Caco-2 (cell line): ENCODE measurements at regions not wholly inside any gene's neighbourhood (a gene's known extent, or its start where the extent isn't known, plus 50 kb on each side); places are given as distances from the start of the nearest gene placed in this dataset.

Experiments
- BruUV-seq: library from RNA; stranded (reverse); fragments of 400-500 nt; replicated peaks from 2 replicates; lab custom pipeline; 2021; lab: Mats Ljungman, UMichigan
- CTCF ChIA-PET: fragments of 300-600 bp; sonication (Branson Sonifier 250); formaldehyde crosslinking; loops from one replicate; lab custom pipeline; 2022; ENCODE audit warnings: antibody characterized with exemption; lab: Charles Lee
- POLR2A ChIA-PET: fragments of 300-600 bp; sonication (Branson Sonifier 250); formaldehyde crosslinking; loops from one replicate; lab custom pipeline; 2022; ENCODE audit warnings: antibody characterized with exemption; lab: Charles Lee
- DNase-seq, 2 experiments: peaks; one replicate each; pipeline versions ENCODE4 v3.0.0 to v3.0.0-alpha.2; 2020 to 2022
- H3K27me3 ChIP-seq: replicated peaks from 2 replicates; pipeline ENCODE4 v1.6.0; 2011; ENCODE audit warnings: low read length; ENCODE audit not compliant: control insufficient read depth, insufficient read depth
- H3K36me3 ChIP-seq: 2 replicates; pipeline ENCODE4 v1.5.1; 2011; ENCODE audit warnings: low read length; ENCODE audit not compliant: control insufficient read depth, insufficient read depth
- H3K4me1 ChIP-seq: fragments of 250-450 bp; sonication (Bioruptor Pico); 2 replicates; pipeline ENCODE4 v1.5.1; 2020; ENCODE audit warnings: mild to moderate bottlenecking
- H3K4me3 ChIP-seq: 2 replicates; pipeline ENCODE4 v1.5.1; 2011; ENCODE audit warnings: low read depth, mild to moderate bottlenecking, control low read depth, low read length
- H3K9me3 ChIP-seq: fragments of 250-450 bp; sonication (Bioruptor Pico); 2 replicates; pipeline ENCODE4 v1.5.1; 2020; ENCODE audit warnings: mild to moderate bottlenecking, moderate library complexity
- H3K27ac Mint-ChIP-seq: one replicate; pipeline ENCODE4 v1.8.0; 2022; ENCODE audit warnings: mixed read lengths; ENCODE audit not compliant: unreplicated experiment
- H3K27me3 Mint-ChIP-seq: one replicate; pipeline ENCODE4 v1.8.0; 2022; ENCODE audit warnings: mixed read lengths; ENCODE audit not compliant: insufficient read depth, unreplicated experiment
- H3K36me3 Mint-ChIP-seq: one replicate; pipeline ENCODE4 v1.8.0; 2022; ENCODE audit warnings: mild to moderate bottlenecking, mixed read lengths; ENCODE audit not compliant: insufficient read depth, unreplicated experiment
- H3K4me1 Mint-ChIP-seq: one replicate; pipeline ENCODE4 v1.8.0; 2022; ENCODE audit warnings: low read depth, mixed read lengths; ENCODE audit not compliant: unreplicated experiment
- H3K4me3 Mint-ChIP-seq: one replicate; pipeline ENCODE4 v1.8.0; 2022; ENCODE audit warnings: mild to moderate bottlenecking, moderate library complexity, mixed read lengths; ENCODE audit not compliant: unreplicated experiment
- H3K9me3 Mint-ChIP-seq: one replicate; pipeline ENCODE4 v1.8.0; 2022; ENCODE audit warnings: mixed read lengths; ENCODE audit not compliant: unreplicated experiment
- intact Hi-C: fragments of 100-400 bp; cut with micrococcal nuclease; formaldehyde crosslinking; loops from one replicate; pipeline ENCODE4 v1.10.0; 2022; ENCODE audit not compliant: unreplicated experiment
- TF ChIP-seq, protein P1 (sequence below), 2 experiments: fragments of 200-600 bp in 1 of 2; IDR thresholded peaks; 1 replicate in 1 of 2; 2 replicates in 1 of 2; pipeline versions ENCODE4 v1.5.1 to v1.8.0; 2011 to 2022; ENCODE audit warnings: antibody characterized with exemption in 1 of 2, control low read depth in 1 of 2, inconsistent platforms in 1 of 2, low read depth in 1 of 2, low read length in 1 of 2, mild to moderate bottlenecking in 1 of 2, moderate library complexity in 1 of 2; ENCODE audit not compliant: insufficient read depth in 1 of 2, severe bottlenecking in 1 of 2, unreplicated experiment in 1 of 2

DNA sequence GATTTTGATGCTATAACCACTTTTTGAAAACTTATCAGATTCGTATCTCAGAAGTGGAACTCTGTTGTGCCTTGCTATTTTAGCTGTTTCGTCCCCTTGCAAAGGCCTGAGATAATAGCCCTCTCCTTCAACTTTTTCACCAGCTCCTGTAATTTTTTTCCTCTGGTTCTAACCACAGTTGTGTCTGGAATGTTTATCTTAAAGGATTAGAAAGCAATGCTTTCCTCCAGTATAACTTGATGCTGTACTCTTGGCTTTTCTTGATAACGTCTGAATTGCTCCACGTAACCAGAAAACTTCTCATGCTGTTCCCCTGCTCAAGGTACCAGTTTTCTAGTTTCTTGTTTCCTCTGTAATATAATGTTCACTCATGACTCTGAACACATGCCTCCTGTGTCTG is 209.4 kb downstream of the DTWD2 start:
- Mint-ChIP-seq H3K9me3 (no peaks in the 10 kb centered on the region), H3K4me1 (no peaks in the 10 kb centered on the region), H3K27me3 (peaks cover 6% of the 10 kb centered on the region), H3K36me3 (no peaks in the 10 kb centered on the region), H3K27ac (no peak overlapping the region), H3K4me3 (no peak overlapping the region)
- ChIA-PET CTCF (no interaction called here), POLR2A (no interaction called here)
- H3K27me3 ChIP-seq = no peaks in the 10 kb centered on the region
- H3K9me3 ChIP-seq = no peaks in the 10 kb centered on the region
- intact Hi-C loops = no loop called here
- H3K36me3 ChIP-seq = no peaks in the 10 kb centered on the region
- TF ChIP-seq, protein P1, sequence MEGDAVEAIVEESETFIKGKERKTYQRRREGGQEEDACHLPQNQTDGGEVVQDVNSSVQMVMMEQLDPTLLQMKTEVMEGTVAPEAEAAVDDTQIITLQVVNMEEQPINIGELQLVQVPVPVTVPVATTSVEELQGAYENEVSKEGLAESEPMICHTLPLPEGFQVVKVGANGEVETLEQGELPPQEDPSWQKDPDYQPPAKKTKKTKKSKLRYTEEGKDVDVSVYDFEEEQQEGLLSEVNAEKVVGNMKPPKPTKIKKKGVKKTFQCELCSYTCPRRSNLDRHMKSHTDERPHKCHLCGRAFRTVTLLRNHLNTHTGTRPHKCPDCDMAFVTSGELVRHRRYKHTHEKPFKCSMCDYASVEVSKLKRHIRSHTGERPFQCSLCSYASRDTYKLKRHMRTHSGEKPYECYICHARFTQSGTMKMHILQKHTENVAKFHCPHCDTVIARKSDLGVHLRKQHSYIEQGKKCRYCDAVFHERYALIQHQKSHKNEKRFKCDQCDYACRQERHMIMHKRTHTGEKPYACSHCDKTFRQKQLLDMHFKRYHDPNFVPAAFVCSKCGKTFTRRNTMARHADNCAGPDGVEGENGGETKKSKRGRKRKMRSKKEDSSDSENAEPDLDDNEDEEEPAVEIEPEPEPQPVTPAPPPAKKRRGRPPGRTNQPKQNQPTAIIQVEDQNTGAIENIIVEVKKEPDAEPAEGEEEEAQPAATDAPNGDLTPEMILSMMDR (IDR thresholded peaks at IDR 0.05; ENCODE audit: insufficient read depth in 1 of 2, low read depth in 1 of 2, low read length in 1 of 2, severe bottlenecking in 1 of 2, unreplicated experiment in 1 of 2) = no peak
- DNase-seq = no peak
- no peak overlapping the region for H3K4me3 ChIP-seq
- H3K4me1 ChIP-seq = no peaks in the 10 kb centered on the region
- BruUV-seq = no TSS peak

DNA sequence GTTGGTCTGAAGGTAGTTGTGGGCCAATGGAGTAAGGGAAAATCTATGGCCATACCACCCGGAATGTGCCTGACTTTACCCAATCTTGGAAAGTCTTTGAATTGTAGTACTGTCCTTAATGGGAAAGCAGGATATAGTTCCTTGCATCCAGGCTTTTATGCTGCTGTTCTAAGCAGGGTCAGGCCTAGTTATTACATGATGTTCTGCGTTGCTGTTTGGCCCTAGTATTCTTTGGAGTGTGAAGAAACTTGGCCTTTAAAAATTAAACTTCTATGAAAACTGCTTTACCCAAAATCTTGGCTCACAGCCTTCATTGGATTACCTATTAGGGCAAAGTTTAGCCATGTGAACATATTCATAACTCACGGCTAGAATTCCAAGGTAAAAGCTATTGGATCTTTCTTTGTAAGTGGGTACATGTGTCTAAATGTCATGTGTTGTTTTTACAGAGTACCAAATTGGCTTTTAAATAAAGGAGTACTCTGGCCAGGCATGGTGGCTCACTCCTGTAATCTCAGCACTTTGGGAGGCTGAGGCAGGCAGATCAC is 211.1 kb downstream of the DTWD2 start:
- intact Hi-C loops = no loop called here
- no TSS peak for BruUV-seq
- POLR2A ChIA-PET = no interaction called here
- no peaks in the 10 kb centered on the region for H3K9me3 ChIP-seq
- Mint-ChIP-seq H3K4me3 (no peak overlapping the region), H3K9me3 (no peaks in the 10 kb centered on the region), H3K27ac (no peak overlapping the region), H3K4me1 (no peaks in the 10 kb centered on the region), H3K36me3 (no peaks in the 10 kb centered on the region), H3K27me3 (peaks cover 6% of the 10 kb centered on the region)
- TF ChIP-seq, protein P1 (IDR thresholded peaks at IDR 0.05; ENCODE audit: insufficient read depth in 1 of 2, low read depth in 1 of 2, low read length in 1 of 2, severe bottlenecking in 1 of 2, unreplicated experiment in 1 of 2) = no peak
- no peak overlapping the region for H3K4me3 ChIP-seq
- H3K36me3 ChIP-seq = no peaks in the 10 kb centered on the region
- H3K4me1 ChIP-seq = no peaks in the 10 kb centered on the region
- CTCF ChIA-PET = no interaction called here
- DNase-seq = no peak
- H3K27me3 ChIP-seq = no peaks in the 10 kb centered on the region

DNA sequence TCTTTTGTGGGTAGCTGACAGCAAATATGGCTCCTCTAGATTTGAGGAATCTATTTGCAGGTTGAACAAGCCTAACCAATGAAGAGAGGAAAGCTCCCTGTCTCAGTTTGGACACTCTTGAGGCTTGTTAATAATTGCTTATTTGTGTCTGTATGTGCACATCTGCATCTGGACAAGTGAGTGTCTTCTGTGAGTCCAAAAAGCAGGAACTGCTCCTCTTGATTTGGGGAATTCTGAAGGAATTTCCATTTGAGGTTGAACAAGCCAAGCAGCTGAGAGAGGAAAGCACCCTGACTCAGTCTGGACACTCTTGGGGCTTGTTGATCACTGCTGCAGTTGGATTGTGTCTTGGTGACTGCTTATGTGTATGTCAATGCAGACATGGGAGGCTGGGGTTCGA is 211.6 kb downstream of the DTWD2 start:
- ChIA-PET POLR2A (no interaction called here), CTCF (no interaction called here)
- Histone ChIP-seq H3K9me3 (no peaks in the 10 kb centered on the region), H3K4me3 (no peak overlapping the region), H3K36me3 (no peaks in the 10 kb centered on the region), H3K4me1 (no peaks in the 10 kb centered on the region), H3K27me3 (no peaks in the 10 kb centered on the region)
- Mint-ChIP-seq H3K9me3 (no peaks in the 10 kb centered on the region), H3K4me1 (no peaks in the 10 kb centered on the region), H3K4me3 (no peak overlapping the region), H3K27me3 (peaks cover 5% of the 10 kb centered on the region), H3K36me3 (no peaks in the 10 kb centered on the region), H3K27ac (no peak overlapping the region)
- intact Hi-C loops = no loop called here
- DNase-seq = no peak
- no TSS peak for BruUV-seq
- TF ChIP-seq, protein P1 (IDR thresholded peaks at IDR 0.05; ENCODE audit: insufficient read depth in 1 of 2, low read depth in 1 of 2, low read length in 1 of 2, severe bottlenecking in 1 of 2, unreplicated experiment in 1 of 2) = no peak
